H1 (cell line): ENCODE measurements at regions not wholly inside any gene's neighbourhood (a gene's known extent, or its start where the extent isn't known, plus 50 kb on each side); places are given as distances from the start of the nearest gene placed in this dataset.

Source experiments
- CTCF ChIA-PET: fragments of 300-600 bp; sonication (Branson Sonifier 250); formaldehyde crosslinking; loops from one replicate; lab custom pipeline; 2021; ENCODE audit not compliant: partially characterized antibody; lab: Charles Lee
- POLR2A ChIA-PET: fragments of 300-600 bp; sonication (Branson Sonifier 250); formaldehyde crosslinking; loops from one replicate; lab custom pipeline; 2021; ENCODE audit warnings: inconsistent platforms; ENCODE audit not compliant: partially characterized antibody; lab: Charles Lee
- DNase-seq, 2 experiments: peaks; one replicate each; pipeline versions ENCODE4 v3.0.0 to v3.0.0-alpha.2; 2010 to 2022; ENCODE audit warnings: low spot score in 2 of 2, low read depth in 1 of 2, mixed read lengths in 1 of 2
- FAIRE-seq: peaks from 2 replicates; lab custom pipeline; 2011; peaks lifted over from hg19 to GRCh38; lab: Jason Lieb, UNC
- H2AFZ ChIP-seq: 2 replicates; pipeline ENCODE4 v1.8.1; 2012; ENCODE audit warnings: low read length, inconsistent platforms
- H2AK5ac ChIP-seq: 2 replicates; pipeline ENCODE4 v1.6.1; 2013; ENCODE audit warnings: low read depth, low read length
- H2BK120ac ChIP-seq: replicated peaks from 2 replicates; pipeline ENCODE3; 2013; ENCODE audit warnings: low read depth, low read length, inconsistent platforms
- H2BK12ac ChIP-seq: 2 replicates; pipeline ENCODE4 v1.6.1; 2013; ENCODE audit warnings: low read depth, low read length
- H2BK15ac ChIP-seq: 2 replicates; pipeline ENCODE4 v1.6.1; 2013; ENCODE audit warnings: low read length
- H2BK20ac ChIP-seq: 2 replicates; pipeline ENCODE4 v1.6.1; 2013; ENCODE audit warnings: low read length
- H2BK5ac ChIP-seq: 2 replicates; pipeline ENCODE4 v1.6.1; 2013; ENCODE audit warnings: low read depth, low read length
- H3K14ac ChIP-seq: 2 replicates; pipeline ENCODE4 v1.6.1; 2013; ENCODE audit warnings: inconsistent platforms; ENCODE audit not compliant: insufficient read length
- H3K18ac ChIP-seq: 2 replicates; pipeline ENCODE4 v1.6.1; 2013; ENCODE audit warnings: low read length; ENCODE audit errors: extremely low read depth
- H3K23ac ChIP-seq: 2 replicates; pipeline ENCODE4 v1.6.1; 2013; ENCODE audit warnings: inconsistent platforms; ENCODE audit not compliant: insufficient read length
- H3K23me2 ChIP-seq: 2 replicates; pipeline ENCODE4 v1.6.1; 2013; ENCODE audit warnings: low read depth, low read length
- H3K27ac ChIP-seq: 2 replicates; pipeline ENCODE4 v1.6.1; 2011; ENCODE audit warnings: low read depth, low read length, inconsistent platforms
- H3K27me3 ChIP-seq, 4 experiments: replicated peaks in 1 of 4; 1 replicate in 1 of 4; 2 replicates in 3 of 4; pipeline versions ENCODE4 v1.6.1 to v1.8.1; 2011 to 2013; ENCODE audit warnings: low read length in 3 of 4, mild to moderate bottlenecking in 3 of 4, inconsistent platforms in 2 of 4, mixed read lengths in 2 of 4, moderate library complexity in 1 of 4; ENCODE audit not compliant: control insufficient read depth in 3 of 4, insufficient read depth in 3 of 4; ENCODE audit errors: extremely low read depth in 1 of 4
- H3K36me3 ChIP-seq, 4 experiments: 2 replicates each; pipeline versions ENCODE4 v1.6.1 to v1.8.1; 2011 to 2013; ENCODE audit warnings: mild to moderate bottlenecking in 4 of 4, low read length in 3 of 4, moderate library complexity in 2 of 4, control low read depth in 1 of 4, inconsistent platforms in 1 of 4; ENCODE audit not compliant: insufficient read depth in 4 of 4, control insufficient read depth in 2 of 4
- H3K4ac ChIP-seq: replicated peaks from 2 replicates; pipeline ENCODE3; 2013; ENCODE audit warnings: low read length, low read depth, mixed read lengths, inconsistent platforms; ENCODE audit not compliant: insufficient read length
- H3K4me1 ChIP-seq, 4 experiments: replicated peaks in 1 of 4; 1 replicate in 1 of 4; 2 replicates in 3 of 4; pipeline versions ENCODE4 v1.6.1 to v1.8.1; 2011 to 2013; ENCODE audit warnings: low read length in 3 of 4, inconsistent platforms in 2 of 4, mixed read lengths in 1 of 4; ENCODE audit not compliant: insufficient read depth in 4 of 4, control insufficient read depth in 3 of 4
- H3K4me2 ChIP-seq, 2 experiments: 2 replicates each; pipeline versions ENCODE4 v1.6.1 to v1.8.1; 2011 to 2013; ENCODE audit warnings: low read depth in 2 of 2, low read length in 2 of 2, control low read depth in 1 of 2, inconsistent platforms in 1 of 2, mild to moderate bottlenecking in 1 of 2; ENCODE audit not compliant: insufficient read depth in 1 of 2
- H3K4me3 ChIP-seq, 4 experiments: fragments of 200-600, 300-600 bp in 1 of 4; sonication (generic), shearing (Covaris generic), sonication (Bioruptor Twin) in 1 of 4; 2 replicates each; pipeline versions ENCODE4 v1.5.1 to v1.8.1; 2011 to 2016; ENCODE audit warnings: low read length in 4 of 4, low read depth in 3 of 4, control low read depth in 2 of 4, inconsistent platforms in 2 of 4, mild to moderate bottlenecking in 2 of 4, mixed read lengths in 1 of 4, moderate library complexity in 1 of 4; ENCODE audit not compliant: insufficient read depth in 2 of 4; ENCODE audit errors: extremely low read depth in 1 of 4
- H3K56ac ChIP-seq: replicated peaks from 2 replicates; pipeline ENCODE3; 2013; ENCODE audit warnings: low read depth, mild to moderate bottlenecking, mixed read lengths, low read length, inconsistent platforms; ENCODE audit not compliant: insufficient read length
- H3K79me1 ChIP-seq: 2 replicates; pipeline ENCODE4 v1.6.1; 2013; ENCODE audit warnings: low read depth, low read length, control low read depth
- H3K79me2 ChIP-seq, 2 experiments: 2 replicates each; pipeline versions ENCODE4 v1.6.1 to v1.8.1; 2012 to 2013; ENCODE audit warnings: low read length in 2 of 2, mild to moderate bottlenecking in 2 of 2, inconsistent platforms in 1 of 2; ENCODE audit not compliant: insufficient read depth in 2 of 2, control insufficient read depth in 1 of 2
- H3K9ac ChIP-seq, 4 experiments: replicated peaks in 1 of 4; 1 replicate in 1 of 4; 2 replicates in 3 of 4; pipeline versions ENCODE4 v1.6.1 to v1.8.1; 2011 to 2013; ENCODE audit warnings: low read depth in 3 of 4, low read length in 3 of 4, control low read depth in 2 of 4, mild to moderate bottlenecking in 2 of 4, moderate library complexity in 2 of 4, inconsistent platforms in 1 of 4; ENCODE audit errors: extremely low read depth in 1 of 4
- H3K9me3 ChIP-seq, 2 experiments: 2 replicates each; pipeline versions ENCODE4 v1.6.1 to v1.8.1; 2012 to 2013; ENCODE audit warnings: mild to moderate bottlenecking in 2 of 2, moderate library complexity in 2 of 2, control low read depth in 1 of 2, inconsistent platforms in 1 of 2, low read depth in 1 of 2, low read length in 1 of 2, mixed read lengths in 1 of 2; ENCODE audit not compliant: insufficient read depth in 2 of 2
- H4K20me1 ChIP-seq, 2 experiments: replicated peaks in 1 of 2; 2 replicates each; pipeline versions ENCODE3 to v1.8.1; 2011 to 2013; ENCODE audit warnings: inconsistent platforms in 2 of 2, low read length in 2 of 2, mild to moderate bottlenecking in 1 of 2; ENCODE audit not compliant: insufficient read depth in 2 of 2, control insufficient read depth in 1 of 2
- H4K5ac ChIP-seq: 2 replicates; pipeline ENCODE4 v1.6.1; 2013; ENCODE audit warnings: low read length, low read depth, mixed read lengths, inconsistent platforms; ENCODE audit not compliant: insufficient read length
- H4K8ac ChIP-seq: 2 replicates; pipeline ENCODE4 v1.8.0; 2013; ENCODE audit warnings: mild to moderate bottlenecking, moderate library complexity, low read length, inconsistent platforms; ENCODE audit not compliant: insufficient read depth; ENCODE audit errors: extremely low read depth
- H4K91ac ChIP-seq: replicated peaks from 2 replicates; pipeline ENCODE3; 2013; ENCODE audit warnings: low read length, mixed read lengths, inconsistent platforms; ENCODE audit not compliant: insufficient read length
- ATF2 ChIP-seq: IDR thresholded peaks from 2 replicates; pipeline ENCODE4 v1.6.1; 2012; ENCODE audit warnings: low read length, inconsistent platforms
- CBX5 ChIP-seq: fragments of 300-800, 300-1000 bp; sonication (generic); IDR thresholded peaks from 2 replicates; pipeline ENCODE4 v1.7.1; 2016; ENCODE audit warnings: antibody characterized with exemption, low read length, low read depth
- POLR2AphosphoS5 ChIP-seq: IDR thresholded peaks from 2 replicates; pipeline ENCODE4 v1.6.1; 2011; ENCODE audit warnings: low read depth, low read length
- POU5F1 ChIP-seq: IDR thresholded peaks from 2 replicates; pipeline ENCODE4 v1.6.1; 2011; ENCODE audit warnings: low read depth, mild to moderate bottlenecking, low read length, moderate library complexity
- RFX5 ChIP-seq: IDR thresholded peaks from 2 replicates; pipeline ENCODE4 v1.6.1; 2011; ENCODE audit warnings: low read depth, low read length, improper control_type of control experiment, borderline replicate concordance
- RXRA ChIP-seq: IDR thresholded peaks from 2 replicates; pipeline ENCODE4 v1.6.1; 2011; ENCODE audit warnings: low read depth, mild to moderate bottlenecking, low read length, moderate library complexity; ENCODE audit not compliant: insufficient read depth
- SP1 ChIP-seq: IDR thresholded peaks from 2 replicates; pipeline ENCODE4 v1.6.1; 2011; ENCODE audit warnings: low read depth, low read length
- SP4 ChIP-seq: IDR thresholded peaks from 2 replicates; pipeline ENCODE4 v1.6.1; 2012; ENCODE audit warnings: low read length, inconsistent platforms
- WGBS, 2 experiments: shearing (Covaris generic) in 1 of 2; methylation state at CpG; one replicate each; pipeline versions ENCODE4 v1.1.6 to v1.1.7; 2013 to 2015; ENCODE audit warnings: low lambda C conversion rate in 2 of 2, mixed read lengths in 2 of 2, inconsistent platforms in 1 of 2, low coverage in 1 of 2, missing lambda C conversion rate in 1 of 2; ENCODE audit not compliant: insufficient replicate concordance in 2 of 2, insufficient coverage in 1 of 2, insufficient read length in 1 of 2; ENCODE audit errors: extremely low coverage in 1 of 2, missing lambda C conversion rate in 1 of 2; 5-methylcytosine and 5-hydroxymethylcytosine counted together
- TF ChIP-seq, protein P1 (sequence below), 3 experiments: IDR thresholded peaks; 1 replicate in 2 of 3; 2 replicates in 1 of 3; pipeline versions ENCODE4 v1.5.1 to v1.6.1; 2011; ENCODE audit warnings: low read length in 3 of 3, mild to moderate bottlenecking in 3 of 3, inconsistent platforms in 2 of 3, low read depth in 1 of 3, moderate library complexity in 1 of 3; ENCODE audit not compliant: insufficient read depth in 1 of 3; ENCODE audit errors: control extremely low read depth in 1 of 3

GRCh38 chr7:148481971-148482626 lies 108.5 kb upstream of the C7orf33 start:
- H3K27me3 ChIP-seq: no peaks in the 10 kb centered on the region
- no peaks in the 10 kb centered on the region for H3K79me1 ChIP-seq
- WGBS, 2 experiments: 93% methylated on average over 19 of the region's 19 CpGs; no CpG with 5 or more reads in 1 of the 2 experiments
- H3K79me2 ChIP-seq: no peaks in the 10 kb centered on the region
- DNase-seq (no peak), FAIRE-seq (no peak)
- H2AK5ac ChIP-seq: no peak overlapping the region
- ChIA-PET POLR2A (interaction anchor here (0.5 kb wide), 1 partner anchor 269 kb away, joined by 3 read pairs; no protein-coding TSS in a partner anchor), CTCF (interaction anchor here (0.6 to 3.3 kb wide), 6 partner anchors 11 to 850 kb away, joined by 3 to 22 read pairs (median 5); no protein-coding TSS in a partner anchor)
- H2AFZ ChIP-seq: no peak overlapping the region
- H2BK15ac ChIP-seq: no peak overlapping the region
- no peak overlapping the region for H4K5ac ChIP-seq
- H3K9ac ChIP-seq: no peak overlapping the region
- H4K20me1 ChIP-seq: no peaks in the 10 kb centered on the region
- H2BK12ac ChIP-seq: no peak overlapping the region
- H3K23ac ChIP-seq: no peak overlapping the region
- H3K23me2 ChIP-seq: no peaks in the 10 kb centered on the region; the same call in 1 of the 2 replicates
- no peak overlapping the region for H3K27ac ChIP-seq
- H2BK20ac ChIP-seq: no peak overlapping the region
- no peak overlapping the region for H3K14ac ChIP-seq
- no peak overlapping the region for H2BK120ac ChIP-seq
- no peak overlapping the region; the same call in 1 of the 2 replicates for H4K8ac ChIP-seq
- H3K9me3 ChIP-seq: no peaks in the 10 kb centered on the region
- H3K36me3 ChIP-seq: no peaks in the 10 kb centered on the region
- no peak overlapping the region for H4K91ac ChIP-seq
- no peak overlapping the region for H2BK5ac ChIP-seq
- no peak overlapping the region for H3K4me2 ChIP-seq
- H3K4ac ChIP-seq: no peak overlapping the region
- no peak overlapping the region for H3K56ac ChIP-seq
- H3K4me1 ChIP-seq: peaks cover 0 to 8% (median under 1%) of the 10 kb centered on the region in 4 experiments; a peak in 3 of 7 replicates
- H3K4me3 ChIP-seq: no peak overlapping the region
- H3K18ac ChIP-seq: no peak overlapping the region
- no peak for TF ChIP-seq ATF2
- TF ChIP-seq, protein P1, sequence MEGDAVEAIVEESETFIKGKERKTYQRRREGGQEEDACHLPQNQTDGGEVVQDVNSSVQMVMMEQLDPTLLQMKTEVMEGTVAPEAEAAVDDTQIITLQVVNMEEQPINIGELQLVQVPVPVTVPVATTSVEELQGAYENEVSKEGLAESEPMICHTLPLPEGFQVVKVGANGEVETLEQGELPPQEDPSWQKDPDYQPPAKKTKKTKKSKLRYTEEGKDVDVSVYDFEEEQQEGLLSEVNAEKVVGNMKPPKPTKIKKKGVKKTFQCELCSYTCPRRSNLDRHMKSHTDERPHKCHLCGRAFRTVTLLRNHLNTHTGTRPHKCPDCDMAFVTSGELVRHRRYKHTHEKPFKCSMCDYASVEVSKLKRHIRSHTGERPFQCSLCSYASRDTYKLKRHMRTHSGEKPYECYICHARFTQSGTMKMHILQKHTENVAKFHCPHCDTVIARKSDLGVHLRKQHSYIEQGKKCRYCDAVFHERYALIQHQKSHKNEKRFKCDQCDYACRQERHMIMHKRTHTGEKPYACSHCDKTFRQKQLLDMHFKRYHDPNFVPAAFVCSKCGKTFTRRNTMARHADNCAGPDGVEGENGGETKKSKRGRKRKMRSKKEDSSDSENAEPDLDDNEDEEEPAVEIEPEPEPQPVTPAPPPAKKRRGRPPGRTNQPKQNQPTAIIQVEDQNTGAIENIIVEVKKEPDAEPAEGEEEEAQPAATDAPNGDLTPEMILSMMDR (IDR thresholded peaks at IDR 0.05; ENCODE audit: control extremely low read depth in 1 of 3, insufficient read depth in 1 of 3, low read depth in 1 of 3, low read length in 3 of 3): no peak
- TF ChIP-seq RFX5: no peak
- no peak for TF ChIP-seq SP1
- TF ChIP-seq POU5F1: no peak
- no peak for TF ChIP-seq SP4
- TF ChIP-seq CBX5: no peak
- no peak for TF ChIP-seq POLR2AphosphoS5
- no peak for TF ChIP-seq RXRA
